Right cardiac atrium (tissue), 5 donors: ENCODE measurements at regions not wholly inside any gene's neighbourhood (a gene's known extent, or its start where the extent isn't known, plus 50 kb on each side); places are given as distances from the start of the nearest gene placed in this dataset.
"Not testable (repeated sequence)": the region's sequence is repeated elsewhere in the genome, so short reads cannot be mapped to it uniquely, and the experiment has no call there.

Experiments
- ATAC-seq, 2 donors: fragments of 200-7000 bp; cut with Tn5 transposase; one replicate each; pipeline versions ENCODE4 v1.8.0 to v1.9.1; 2020; ENCODE audit warnings: moderate library complexity in 2 of 2, mild to moderate bottlenecking in 1 of 2
- DNase-seq, 3 donors: peaks; one replicate each; pipeline ENCODE4 v3.0.0-alpha.2; 2020
- H3K27ac ChIP-seq: one replicate; pipeline ENCODE4 v1.5.1; 2013; ENCODE audit warnings: mild to moderate bottlenecking, low read length, control low read depth, moderate library complexity
- H3K27me3 ChIP-seq: one replicate; pipeline ENCODE4 v1.6.1; 2013; ENCODE audit not compliant: control insufficient read depth, insufficient read depth
- H3K4me1 ChIP-seq: one replicate; pipeline ENCODE4 v1.6.1; 2013; ENCODE audit warnings: low read length; ENCODE audit not compliant: control insufficient read depth, insufficient read depth
- H3K4me3 ChIP-seq: one replicate; pipeline ENCODE4 v1.5.1; 2013; ENCODE audit warnings: low read length, control low read depth
- H3K9me3 ChIP-seq: one replicate; pipeline ENCODE4 v1.6.1; 2013; ENCODE audit warnings: low read length; ENCODE audit not compliant: control insufficient read depth
- WGBS: extraction: QIAGEN DNeasy Blood & Tissue Kit; methylation state at CpG from one replicate; pipeline ENCODE4 v1.1.7; 2013; 5-methylcytosine and 5-hydroxymethylcytosine counted together
- intact Hi-C, 4 donors: fragments of 100-400 bp; cut with DNase I; formaldehyde crosslinking; loops; one replicate each; pipeline versions ENCODE4 v1.11.0 to v1.14.0; 2022 to 2023
- donor health status: healthy with polysubstance abuse.
- donor health status: DM: no; HTN: yes; CAD: no.
- donor health status: DM: no; HTN: no; CAD: no.
- donor health status: DM: no; HTN: yes; CAD: no; lungs with severe emphysema.
- donor health status: DM: yes; HTN: yes; CAD: no.

- intact Hi-C loops: no loop called here
- Histone ChIP-seq H3K27me3 (no peaks in the 10 kb centered on the region), H3K4me1 (no peaks in the 10 kb centered on the region), H3K9me3 (no peaks in the 10 kb centered on the region), H3K4me3 (no peak overlapping the region), H3K27ac (no peak overlapping the region)
- ATAC-seq (no peak), DNase-seq (no peak)
Measured at GRCh38 chr6:112432853-112433252, 85.7 kb downstream of the RFPL4B start.

- no peaks in the 10 kb centered on the region for H3K27me3 ChIP-seq
- WGBS: 74% methylated on average over 1 of the region's 1 CpG
- no peaks in the 10 kb centered on the region for H3K9me3 ChIP-seq
- no peaks in the 10 kb centered on the region for H3K4me1 ChIP-seq
- DNase-seq (no peak), ATAC-seq (no peak)
- no peak overlapping the region for H3K27ac ChIP-seq
- H3K4me3 ChIP-seq: no peak overlapping the region
- intact Hi-C loops: no loop called here
Measured at GRCh38 chr6:112433457-112433856, 86.3 kb downstream of the RFPL4B start.

GRCh38 chr6:112434896-112435435 lies 87.8 kb downstream of the RFPL4B start:
- Histone ChIP-seq H3K4me1 (no peaks in the 10 kb centered on the region), H3K27ac (no peak overlapping the region), H3K9me3 (no peaks in the 10 kb centered on the region), H3K27me3 (no peaks in the 10 kb centered on the region), H3K4me3 (no peak overlapping the region)
- peak in 1 of 3 donors; percentile 22 for DNase-seq
- intact Hi-C loops: no loop called here
- WGBS: 64% methylated on average over 2 of the region's 2 CpGs
- ATAC-seq: peak in 1 of 2 donors; percentile 26

- Histone ChIP-seq H3K27me3 (no peaks in the 10 kb centered on the region), H3K9me3 (no peaks in the 10 kb centered on the region), H3K4me1 (no peaks in the 10 kb centered on the region), H3K27ac (no peak overlapping the region), H3K4me3 (no peak overlapping the region)
- DNase-seq (no peak), ATAC-seq (no peak)
- WGBS: 25% methylated on average over 1 of the region's 1 CpG
- intact Hi-C loops: no loop called here
Measured at GRCh38 chr6:112437058-112437457, 89.9 kb downstream of the RFPL4B start.

- intact Hi-C loops: no loop called here
- ATAC-seq: peak; percentile 38 to 50
- H3K9me3 ChIP-seq: no peaks in the 10 kb centered on the region
- DNase-seq: peak in 1 of 3 donors; percentile 33
- no peak overlapping the region for H3K27ac ChIP-seq
- H3K4me3 ChIP-seq: no peak overlapping the region
- H3K4me1 ChIP-seq: no peaks in the 10 kb centered on the region
- WGBS: 36% methylated on average over 5 of the region's 5 CpGs
- no peaks in the 10 kb centered on the region for H3K27me3 ChIP-seq
Measured at GRCh38 chr6:112439010-112439409, 91.9 kb downstream of the RFPL4B start.

- Histone ChIP-seq H3K9me3 (no peaks in the 10 kb centered on the region), H3K4me3 (no peak overlapping the region), H3K27ac (no peak overlapping the region), H3K27me3 (no peaks in the 10 kb centered on the region), H3K4me1 (no peaks in the 10 kb centered on the region)
- 79% methylated on average over 1 of the region's 1 CpG for WGBS
- DNase-seq (no peak), ATAC-seq (no peak)
- intact Hi-C loops: no loop called here
Measured at GRCh38 chr6:112439432-112439831, 92.3 kb downstream of the RFPL4B start.

- Histone ChIP-seq H3K9me3 (no peaks in the 10 kb centered on the region), H3K27me3 (no peaks in the 10 kb centered on the region), H3K27ac (no peak overlapping the region), H3K4me1 (no peaks in the 10 kb centered on the region), H3K4me3 (no peak overlapping the region)
- WGBS: 53% methylated on average over 1 of the region's 1 CpG
- intact Hi-C loops: no loop called here
- DNase-seq (no peak), ATAC-seq (no peak)
Measured at GRCh38 chr6:112441607-112442006, 94.5 kb downstream of the RFPL4B start.

- intact Hi-C loops: no loop called here
- Histone ChIP-seq H3K27ac (no peak overlapping the region), H3K4me1 (no peaks in the 10 kb centered on the region), H3K27me3 (no peaks in the 10 kb centered on the region), H3K9me3 (no peaks in the 10 kb centered on the region), H3K4me3 (no peak overlapping the region)
- 70% methylated on average over 6 of the region's 6 CpGs for WGBS
- DNase-seq (peak; percentile 82 to 91 (median 84)), ATAC-seq (peak; percentile 90 to 95)
Measured at GRCh38 chr6:112443179-112444065, 96.3 kb downstream of the RFPL4B start.

- ATAC-seq, H3K4me3 ChIP-seq, H3K27me3 ChIP-seq, H3K27ac ChIP-seq, H3K4me1 ChIP-seq, intact Hi-C loops, DNase-seq, H3K9me3 ChIP-seq: not testable (repeated sequence)
- WGBS: 85% methylated on average over 3 of the region's 3 CpGs
Measured at GRCh38 chr6:112448786-112449185, 101.7 kb downstream of the RFPL4B start.

GRCh38 chr6:112450663-112451062 lies 103.5 kb downstream of the RFPL4B start:
- no peaks in the 10 kb centered on the region for H3K27me3 ChIP-seq
- no peak overlapping the region for H3K27ac ChIP-seq
- intact Hi-C loops: no loop called here
- H3K4me1 ChIP-seq: no peaks in the 10 kb centered on the region
- DNase-seq: no peak
- H3K9me3 ChIP-seq: no peaks in the 10 kb centered on the region
- ATAC-seq: no peak
- no peak overlapping the region for H3K4me3 ChIP-seq

GRCh38 chr6:112457886-112458285 lies 110.8 kb downstream of the RFPL4B start:
- H3K27me3 ChIP-seq: no peaks in the 10 kb centered on the region
- ATAC-seq (no peak), DNase-seq (no peak)
- WGBS: 80% methylated on average over 1 of the region's 1 CpG
- no peaks in the 10 kb centered on the region for H3K9me3 ChIP-seq
- H3K4me1 ChIP-seq: no peaks in the 10 kb centered on the region
- intact Hi-C loops: no loop called here
- no peak overlapping the region for H3K4me3 ChIP-seq
- no peak overlapping the region for H3K27ac ChIP-seq
